Prostate gland (tissue), 2 donors: ENCODE measurements at regions not wholly inside any gene's neighbourhood (a gene's known extent, or its start where the extent isn't known, plus 50 kb on each side); places are given as distances from the start of the nearest gene placed in this dataset.

Experiments used
- POLR2AphosphoS5 ChIP-seq: sonication (generic); formaldehyde crosslinking; IDR thresholded peaks from one replicate; pipeline ENCODE4 v1.6.1; 2017; ENCODE audit warnings: antibody characterized with exemption
- TF ChIP-seq, protein P1 (sequence below), 4 experiments: fragments of 200-600 bp in 2 of 4; fragments of 450-650 bp in 2 of 4; sonication (generic) in 2 of 4; IDR thresholded peaks; 1 replicate in 3 of 4; 2 replicates in 1 of 4; pipeline ENCODE4 v1.5.1; 2016 to 2019; ENCODE audit warnings: antibody characterized with exemption in 4 of 4, mild to moderate bottlenecking in 2 of 4, moderate library complexity in 2 of 4

DNA sequence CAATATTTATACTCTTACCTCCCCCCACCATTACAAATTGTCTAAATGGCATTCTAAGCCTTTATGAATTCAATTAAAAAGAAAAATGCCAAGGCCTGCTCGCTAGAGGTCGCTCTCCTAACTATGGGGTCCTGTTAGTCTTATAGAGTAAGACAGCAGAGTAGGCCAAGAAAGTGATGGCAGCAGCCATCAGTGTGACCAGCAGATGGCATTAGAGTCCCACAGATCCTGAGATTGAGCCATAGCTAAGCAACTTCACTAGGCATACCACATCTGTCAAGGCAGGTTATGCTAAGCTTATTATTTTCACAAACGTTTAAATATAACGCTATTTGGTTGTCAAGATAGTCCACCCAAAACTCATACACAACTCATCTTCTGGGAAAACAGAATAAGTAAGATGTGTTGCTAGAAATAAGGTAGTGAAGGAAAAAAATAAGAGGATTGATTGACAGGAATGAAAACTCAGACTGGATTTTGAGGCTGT is 57.6 kb upstream of the SCAF8 start:
- peak; percentile 84 for TF ChIP-seq POLR2AphosphoS5
- TF ChIP-seq, protein P1, sequence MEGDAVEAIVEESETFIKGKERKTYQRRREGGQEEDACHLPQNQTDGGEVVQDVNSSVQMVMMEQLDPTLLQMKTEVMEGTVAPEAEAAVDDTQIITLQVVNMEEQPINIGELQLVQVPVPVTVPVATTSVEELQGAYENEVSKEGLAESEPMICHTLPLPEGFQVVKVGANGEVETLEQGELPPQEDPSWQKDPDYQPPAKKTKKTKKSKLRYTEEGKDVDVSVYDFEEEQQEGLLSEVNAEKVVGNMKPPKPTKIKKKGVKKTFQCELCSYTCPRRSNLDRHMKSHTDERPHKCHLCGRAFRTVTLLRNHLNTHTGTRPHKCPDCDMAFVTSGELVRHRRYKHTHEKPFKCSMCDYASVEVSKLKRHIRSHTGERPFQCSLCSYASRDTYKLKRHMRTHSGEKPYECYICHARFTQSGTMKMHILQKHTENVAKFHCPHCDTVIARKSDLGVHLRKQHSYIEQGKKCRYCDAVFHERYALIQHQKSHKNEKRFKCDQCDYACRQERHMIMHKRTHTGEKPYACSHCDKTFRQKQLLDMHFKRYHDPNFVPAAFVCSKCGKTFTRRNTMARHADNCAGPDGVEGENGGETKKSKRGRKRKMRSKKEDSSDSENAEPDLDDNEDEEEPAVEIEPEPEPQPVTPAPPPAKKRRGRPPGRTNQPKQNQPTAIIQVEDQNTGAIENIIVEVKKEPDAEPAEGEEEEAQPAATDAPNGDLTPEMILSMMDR (IDR thresholded peaks at IDR 0.05) = peak; percentile 77 to 99 (median 98)
